Activated B cell treated with CpG ODN at 0.5 μM for 24 hours (primary cell): ENCODE measurements at regions not wholly inside any gene's neighbourhood (a gene's known extent, or its start where the extent isn't known, plus 50 kb on each side); places are given as distances from the start of the nearest gene placed in this dataset.

Source experiments
- ATAC-seq: fragments of 200-7000 bp; cut with Tn5 transposase; one replicate; pipeline ENCODE4 v1.10.0; 2021; ENCODE audit warnings: low read depth, mild to moderate bottlenecking, moderate library complexity
- CTCF ChIA-PET: fragments of 350-600 bp; sonication (Branson Sonifier 250); formaldehyde crosslinking; loops from one replicate; lab custom pipeline; 2021; ENCODE audit warnings: antibody characterized with exemption; lab: Charles Lee
- POLR2A ChIA-PET: fragments of 350-600 bp; sonication (Branson Sonifier 250); formaldehyde crosslinking; loops from one replicate; lab custom pipeline; 2021; ENCODE audit warnings: antibody characterized with exemption; lab: Charles Lee
- DNase-seq: peaks from one replicate; pipeline ENCODE4 v3.0.0; 2022
- H3K27ac Mint-ChIP-seq: one replicate; pipeline ENCODE4 v1.8.0; 2020; ENCODE audit warnings: mixed read lengths
- H3K27me3 Mint-ChIP-seq: one replicate; pipeline ENCODE4 v1.8.0; 2021; ENCODE audit warnings: mixed read lengths
- H3K36me3 Mint-ChIP-seq: one replicate; pipeline ENCODE4 v1.8.0; 2021; ENCODE audit warnings: low read depth, mixed read lengths
- H3K4me1 Mint-ChIP-seq: one replicate; pipeline ENCODE4 v1.8.0; 2021; ENCODE audit warnings: mixed read lengths
- H3K4me3 Mint-ChIP-seq: one replicate; pipeline ENCODE4 v1.8.0; 2020; ENCODE audit warnings: mild to moderate bottlenecking, mixed read lengths
- H3K9me3 Mint-ChIP-seq: one replicate; pipeline ENCODE4 v1.8.0; 2020; ENCODE audit warnings: mixed read lengths
- intact Hi-C: fragments of 100-400 bp; cut with micrococcal nuclease; formaldehyde crosslinking; loops from one replicate; pipeline ENCODE4 v1.15.1; 2024
- TF ChIP-seq, protein P1 (sequence below): fragments of 200-600 bp; IDR thresholded peaks from one replicate; pipeline ENCODE4 v1.8.0; 2022; ENCODE audit warnings: antibody characterized with exemption, mild to moderate bottlenecking

DNA sequence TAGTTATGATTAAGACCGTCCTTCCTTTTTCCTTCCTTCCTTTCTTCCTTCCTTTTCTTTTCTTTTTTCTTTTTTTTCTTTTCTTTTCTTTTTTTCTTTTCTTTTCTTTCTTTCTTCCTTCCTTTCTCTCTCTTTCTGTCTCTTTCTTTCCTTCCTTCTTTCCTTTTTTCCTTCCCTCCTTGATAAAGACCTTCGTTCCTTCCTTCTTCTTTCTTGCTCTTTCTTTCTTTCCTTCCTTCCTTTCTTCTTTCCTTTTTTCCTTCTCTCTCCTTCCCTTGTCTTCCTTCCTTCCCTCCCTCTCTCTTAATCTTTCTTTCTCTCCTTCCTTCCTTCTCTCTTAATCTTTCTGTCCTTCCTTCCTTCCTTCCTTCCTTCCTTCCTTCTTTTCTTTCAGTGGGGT lies 130.9 kb downstream of the PAPOLA start:
- ChIA-PET POLR2A (no interaction called here), CTCF (no interaction called here)
- no peaks in the 10 kb centered on the region for H3K9me3 Mint-ChIP-seq
- no peak for ATAC-seq
- no peak overlapping the region for H3K27ac Mint-ChIP-seq
- H3K36me3 Mint-ChIP-seq, result no peaks in the 10 kb centered on the region
- H3K4me1 Mint-ChIP-seq, result no peaks in the 10 kb centered on the region
- intact Hi-C loops, result no loop called here
- H3K27me3 Mint-ChIP-seq, result no peaks in the 10 kb centered on the region
- TF ChIP-seq, protein P1, sequence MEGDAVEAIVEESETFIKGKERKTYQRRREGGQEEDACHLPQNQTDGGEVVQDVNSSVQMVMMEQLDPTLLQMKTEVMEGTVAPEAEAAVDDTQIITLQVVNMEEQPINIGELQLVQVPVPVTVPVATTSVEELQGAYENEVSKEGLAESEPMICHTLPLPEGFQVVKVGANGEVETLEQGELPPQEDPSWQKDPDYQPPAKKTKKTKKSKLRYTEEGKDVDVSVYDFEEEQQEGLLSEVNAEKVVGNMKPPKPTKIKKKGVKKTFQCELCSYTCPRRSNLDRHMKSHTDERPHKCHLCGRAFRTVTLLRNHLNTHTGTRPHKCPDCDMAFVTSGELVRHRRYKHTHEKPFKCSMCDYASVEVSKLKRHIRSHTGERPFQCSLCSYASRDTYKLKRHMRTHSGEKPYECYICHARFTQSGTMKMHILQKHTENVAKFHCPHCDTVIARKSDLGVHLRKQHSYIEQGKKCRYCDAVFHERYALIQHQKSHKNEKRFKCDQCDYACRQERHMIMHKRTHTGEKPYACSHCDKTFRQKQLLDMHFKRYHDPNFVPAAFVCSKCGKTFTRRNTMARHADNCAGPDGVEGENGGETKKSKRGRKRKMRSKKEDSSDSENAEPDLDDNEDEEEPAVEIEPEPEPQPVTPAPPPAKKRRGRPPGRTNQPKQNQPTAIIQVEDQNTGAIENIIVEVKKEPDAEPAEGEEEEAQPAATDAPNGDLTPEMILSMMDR, result no peak
- no peak overlapping the region for H3K4me3 Mint-ChIP-seq
- no peak for DNase-seq

DNA sequence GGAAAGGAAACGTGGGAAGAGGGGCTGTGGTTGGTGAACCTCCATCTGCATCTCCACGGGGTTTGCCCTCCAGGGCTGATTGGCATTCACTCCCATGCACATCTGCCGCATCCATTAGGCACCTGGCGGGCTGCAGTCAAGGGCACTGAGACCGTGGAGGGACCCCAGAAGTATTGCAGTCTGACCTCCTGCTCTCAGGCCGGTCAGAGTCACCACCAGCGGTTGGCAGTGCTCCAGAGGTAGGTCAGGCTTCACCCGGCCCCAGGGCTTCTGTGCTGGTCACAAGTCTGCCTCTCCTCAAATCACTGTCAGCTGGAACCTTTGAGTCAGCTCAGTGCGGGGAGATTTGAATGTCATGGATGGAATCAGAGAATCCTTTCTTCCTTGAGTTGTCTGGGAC lies 132.3 kb downstream of the PAPOLA start:
- Mint-ChIP-seq H3K27ac (no peak overlapping the region), H3K4me1 (no peaks in the 10 kb centered on the region), H3K36me3 (no peaks in the 10 kb centered on the region), H3K27me3 (no peaks in the 10 kb centered on the region), H3K9me3 (no peaks in the 10 kb centered on the region), H3K4me3 (no peak overlapping the region)
- ATAC-seq (no peak), DNase-seq (no peak)
- TF ChIP-seq, protein P1, result no peak
- CTCF ChIA-PET, result no interaction called here
- POLR2A ChIA-PET, result no interaction called here
- intact Hi-C loops, result no loop called here

DNA sequence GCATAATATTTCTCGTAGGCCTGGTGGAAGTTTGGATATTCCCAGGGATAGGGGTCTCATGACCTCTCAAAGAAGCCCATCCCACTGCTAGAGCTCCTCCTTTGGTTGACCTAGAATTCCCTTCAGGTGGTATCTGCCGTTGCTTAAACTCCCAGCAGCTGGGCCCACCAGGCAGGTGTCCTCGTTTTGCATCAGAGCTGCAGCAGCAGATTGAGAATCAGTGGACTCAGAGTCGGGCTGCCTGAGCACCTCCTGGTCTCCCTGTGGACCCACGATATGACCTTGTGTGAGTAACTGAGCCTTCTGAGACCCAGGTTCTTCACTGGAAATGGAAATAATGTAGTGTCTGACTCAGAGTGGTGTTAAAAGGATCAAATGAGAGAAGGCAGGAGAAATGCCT lies 132.7 kb downstream of the PAPOLA start:
- no peaks in the 10 kb centered on the region for H3K4me1 Mint-ChIP-seq
- DNase-seq (no peak), ATAC-seq (no peak)
- TF ChIP-seq, protein P1, result no peak
- ChIA-PET POLR2A (no interaction called here), CTCF (no interaction called here)
- H3K36me3 Mint-ChIP-seq, result no peaks in the 10 kb centered on the region
- intact Hi-C loops, result no loop called here
- H3K4me3 Mint-ChIP-seq, result no peak overlapping the region
- no peaks in the 10 kb centered on the region for H3K27me3 Mint-ChIP-seq
- H3K9me3 Mint-ChIP-seq, result no peaks in the 10 kb centered on the region
- H3K27ac Mint-ChIP-seq, result no peak overlapping the region

DNA sequence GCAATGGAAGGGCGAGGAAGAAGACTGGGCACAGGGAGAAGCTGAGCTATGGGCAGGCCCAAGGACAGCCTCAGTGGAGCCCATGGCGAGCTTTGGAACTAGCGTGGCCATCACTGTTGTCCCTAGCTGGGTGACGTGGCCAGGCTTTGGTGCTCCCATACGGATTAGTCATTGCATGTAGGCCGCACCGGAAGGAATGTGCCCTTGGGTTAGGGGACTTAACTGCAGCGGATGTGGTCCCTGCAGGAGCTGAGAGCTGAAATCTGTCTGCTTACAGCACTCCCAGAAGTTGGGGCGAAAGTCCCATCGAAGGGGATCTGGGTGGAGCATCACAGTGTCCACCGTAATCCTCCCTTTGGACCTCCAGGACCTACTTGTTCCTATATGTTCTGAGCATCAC lies 133.7 kb downstream of the PAPOLA start:
- Mint-ChIP-seq H3K36me3 (no peaks in the 10 kb centered on the region), H3K4me1 (no peaks in the 10 kb centered on the region), H3K27me3 (no peaks in the 10 kb centered on the region), H3K4me3 (no peak overlapping the region), H3K9me3 (no peaks in the 10 kb centered on the region), H3K27ac (no peak overlapping the region)
- intact Hi-C loops, result no loop called here
- TF ChIP-seq, protein P1, result no peak
- ATAC-seq, result no peak
- DNase-seq, result no peak
- ChIA-PET POLR2A (no interaction called here), CTCF (no interaction called here)

DNA sequence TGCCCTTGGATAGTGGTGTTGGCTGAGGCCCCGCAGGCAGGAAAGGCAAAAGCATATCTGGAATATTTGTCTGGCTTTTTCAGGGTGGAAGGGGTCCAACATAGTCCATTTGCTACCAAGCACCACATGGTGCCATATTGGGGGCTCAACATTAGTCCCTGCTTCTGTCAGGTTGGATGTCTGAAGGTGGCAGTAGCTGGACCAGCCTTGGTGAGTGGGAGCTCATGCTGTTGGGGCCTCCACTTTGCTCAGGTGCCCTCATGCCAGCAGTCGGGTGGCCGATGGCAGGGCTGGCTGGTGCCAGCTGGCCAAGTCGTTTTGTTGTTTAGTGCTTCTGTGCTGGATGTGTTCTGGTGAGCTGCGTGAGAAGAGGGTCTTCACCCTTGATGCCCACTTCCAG lies 135.3 kb downstream of the PAPOLA start:
- Mint-ChIP-seq H3K9me3 (no peaks in the 10 kb centered on the region), H3K27ac (no peak overlapping the region), H3K4me1 (no peaks in the 10 kb centered on the region), H3K27me3 (no peaks in the 10 kb centered on the region), H3K4me3 (no peak overlapping the region), H3K36me3 (no peaks in the 10 kb centered on the region)
- intact Hi-C loops, result no loop called here
- DNase-seq, result no peak
- TF ChIP-seq, protein P1, result no peak
- CTCF ChIA-PET, result no interaction called here
- ATAC-seq, result no peak
- POLR2A ChIA-PET, result no interaction called here
